ENCODE measurements at regions not wholly inside any gene's neighbourhood (a gene's known extent, or its start where the extent isn't known, plus 50 kb on each side); places are given as distances from the start of the nearest gene placed in this dataset.

DNA sequence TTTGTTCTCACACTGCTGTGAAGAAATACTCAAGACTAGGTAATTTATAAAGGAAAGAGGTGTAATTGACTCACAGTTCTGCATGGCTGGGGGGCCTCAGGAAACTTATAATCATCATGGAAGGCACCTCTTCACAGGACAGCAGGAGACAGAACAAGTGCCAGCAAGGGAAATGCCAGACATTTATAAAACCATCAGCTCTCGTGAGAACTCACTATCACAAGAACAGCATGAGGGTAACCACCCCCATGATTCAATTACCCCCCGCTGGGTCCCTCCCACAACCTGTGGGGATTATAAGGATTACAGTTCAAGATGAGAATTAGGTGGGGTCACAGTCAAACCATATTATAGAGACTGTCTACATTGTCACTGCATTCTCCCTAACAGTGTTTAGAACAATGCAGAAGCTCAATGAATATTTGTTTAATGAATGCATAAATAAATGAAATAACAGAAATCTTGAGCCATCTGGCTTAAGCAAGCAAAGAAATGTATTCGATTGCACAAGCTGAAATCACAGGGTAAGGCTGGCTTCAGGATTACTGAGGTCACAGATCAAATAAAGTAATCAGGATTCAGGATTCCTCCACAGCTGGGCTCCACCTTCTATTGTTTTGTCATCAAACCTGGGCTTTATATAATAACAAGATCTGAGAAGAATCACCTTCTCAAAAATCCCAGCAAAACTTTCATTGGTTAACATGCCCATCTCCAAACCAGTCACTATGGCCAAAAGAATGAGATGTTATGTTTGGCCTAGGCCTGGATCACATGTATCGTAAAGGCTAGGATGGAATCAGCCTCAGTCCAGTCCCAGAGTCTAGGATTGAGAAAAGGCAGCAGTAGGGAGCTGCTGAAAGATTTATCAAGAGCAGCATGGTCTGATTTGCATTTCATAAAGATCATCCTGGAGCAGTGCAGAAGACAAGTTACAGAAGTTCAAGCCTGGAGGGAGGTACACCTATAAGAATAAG lies 137.8 kb upstream of the UBASH3B start:
- TF ChIP-seq POLR2A (IDR thresholded peaks at IDR 0.05; ENCODE audit: low read depth, low read length) (no peak), SMC3 (IDR thresholded peaks at IDR 0.05; ENCODE audit: low read depth, low read length) (no peak), CEBPB (IDR thresholded peaks at IDR 0.05; ENCODE audit: low read depth, low read length) (no peak), CHD1 (IDR thresholded peaks at IDR 0.05; ENCODE audit: low read depth, low read length) (no peak), NFE2L2 (IDR thresholded peaks at IDR 0.05; ENCODE audit: low read depth, low read length) (no peak), RFX5 (IDR thresholded peaks at IDR 0.05; ENCODE audit: low read depth, low read length) (no peak), FOS (IDR thresholded peaks at IDR 0.05; ENCODE audit: low read depth, low read length) (no peak), RAD21 (IDR thresholded peaks at IDR 0.05; ENCODE audit: low read length) (no peak)
- TF ChIP-seq, protein P1, sequence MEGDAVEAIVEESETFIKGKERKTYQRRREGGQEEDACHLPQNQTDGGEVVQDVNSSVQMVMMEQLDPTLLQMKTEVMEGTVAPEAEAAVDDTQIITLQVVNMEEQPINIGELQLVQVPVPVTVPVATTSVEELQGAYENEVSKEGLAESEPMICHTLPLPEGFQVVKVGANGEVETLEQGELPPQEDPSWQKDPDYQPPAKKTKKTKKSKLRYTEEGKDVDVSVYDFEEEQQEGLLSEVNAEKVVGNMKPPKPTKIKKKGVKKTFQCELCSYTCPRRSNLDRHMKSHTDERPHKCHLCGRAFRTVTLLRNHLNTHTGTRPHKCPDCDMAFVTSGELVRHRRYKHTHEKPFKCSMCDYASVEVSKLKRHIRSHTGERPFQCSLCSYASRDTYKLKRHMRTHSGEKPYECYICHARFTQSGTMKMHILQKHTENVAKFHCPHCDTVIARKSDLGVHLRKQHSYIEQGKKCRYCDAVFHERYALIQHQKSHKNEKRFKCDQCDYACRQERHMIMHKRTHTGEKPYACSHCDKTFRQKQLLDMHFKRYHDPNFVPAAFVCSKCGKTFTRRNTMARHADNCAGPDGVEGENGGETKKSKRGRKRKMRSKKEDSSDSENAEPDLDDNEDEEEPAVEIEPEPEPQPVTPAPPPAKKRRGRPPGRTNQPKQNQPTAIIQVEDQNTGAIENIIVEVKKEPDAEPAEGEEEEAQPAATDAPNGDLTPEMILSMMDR (conservative IDR thresholded peaks at IDR 0.05; ENCODE audit: low read depth, low read length) = no peak
